CD4-positive, CD25-positive, alpha-beta regulatory T cell (primary cell): ENCODE measurements at regions not wholly inside any gene's neighbourhood (a gene's known extent, or its start where the extent isn't known, plus 50 kb on each side); places are given as distances from the start of the nearest gene placed in this dataset.

ENCODE experiments used
- ATAC-seq, 2 donors: fragments of 150-1000 bp; cut with Tn5 transposase; one replicate each; pipeline ENCODE4 v1.10.0; 2021; ENCODE audit warnings: low read depth in 2 of 2, moderate number of reproducible peaks in 2 of 2, moderate library complexity in 1 of 2
- DNase-seq, 3 donors: peaks; one replicate each; pipeline versions ENCODE4 v3.0.0 to v3.0.0-alpha.2; 2012 to 2022; ENCODE audit warnings: mixed read lengths in 1 of 3
- H3K27ac ChIP-seq: one replicate; pipeline ENCODE4 v1.7.0; 2013; ENCODE audit warnings: mild to moderate bottlenecking, low read length; ENCODE audit not compliant: insufficient read depth, poor library complexity, severe bottlenecking
- H3K27me3 ChIP-seq: one replicate; pipeline ENCODE4 v1.7.0; 2013; ENCODE audit warnings: low read length; ENCODE audit not compliant: control insufficient read depth, insufficient read depth
- H3K36me3 ChIP-seq: one replicate; pipeline ENCODE4 v1.7.0; 2013; ENCODE audit warnings: mild to moderate bottlenecking, low read length, moderate library complexity; ENCODE audit not compliant: control insufficient read depth, insufficient read depth
- H3K4me1 ChIP-seq: 2 replicates; pipeline ENCODE4 v1.7.0; 2013; ENCODE audit warnings: mild to moderate bottlenecking, low read length; ENCODE audit not compliant: insufficient read depth, control insufficient read depth, poor library complexity, severe bottlenecking
- H3K4me3 ChIP-seq: one replicate; pipeline ENCODE4 v1.7.0; 2013; ENCODE audit warnings: low read depth, mild to moderate bottlenecking, low read length, moderate library complexity
- H3K9me3 ChIP-seq, 2 experiments: 1 replicate in 1 of 2; 2 replicates in 1 of 2; pipeline ENCODE4 v1.7.0; 2013; ENCODE audit warnings: low read length in 2 of 2, mild to moderate bottlenecking in 1 of 2, moderate library complexity in 1 of 2; ENCODE audit not compliant: control insufficient read depth in 2 of 2
- H3K27ac Mint-ChIP-seq, 3 donors: one replicate each; pipeline ENCODE4 v1.8.0; 2020 to 2022; ENCODE audit warnings: mild to moderate bottlenecking in 3 of 3, mixed read lengths in 3 of 3, moderate library complexity in 2 of 3
- H3K27me3 Mint-ChIP-seq: one replicate; pipeline ENCODE4 v1.8.0; 2022; ENCODE audit warnings: mild to moderate bottlenecking, mixed read lengths
- H3K36me3 Mint-ChIP-seq: one replicate; pipeline ENCODE4 v1.8.0; 2020; ENCODE audit warnings: mixed read lengths
- H3K4me1 Mint-ChIP-seq, 4 donors: one replicate each; pipeline ENCODE4 v1.8.0; 2020 to 2022; ENCODE audit warnings: mixed read lengths in 4 of 4, mild to moderate bottlenecking in 1 of 4
- H3K4me3 Mint-ChIP-seq, 4 donors: one replicate each; pipeline ENCODE4 v1.8.0; 2020 to 2022; ENCODE audit warnings: mild to moderate bottlenecking in 4 of 4, mixed read lengths in 4 of 4, moderate library complexity in 3 of 4
- H3K9me3 Mint-ChIP-seq, 7 donors: one replicate each; pipeline ENCODE4 v1.8.0; 2020 to 2022; ENCODE audit warnings: mixed read lengths in 7 of 7, mild to moderate bottlenecking in 3 of 7, moderate library complexity in 2 of 7

- H3K4me1 ChIP-seq, result no peaks in the 10 kb centered on the region
- H3K4me1 Mint-ChIP-seq, result no peaks in the 10 kb centered on the region
- H3K36me3 Mint-ChIP-seq, result no peaks in the 10 kb centered on the region
- H3K4me3 Mint-ChIP-seq, result no peak overlapping the region
- H3K9me3 ChIP-seq, result no peaks in the 10 kb centered on the region
- no peak overlapping the region for H3K4me3 ChIP-seq
- no peaks in the 10 kb centered on the region for H3K36me3 ChIP-seq
- no peaks in the 10 kb centered on the region for H3K9me3 Mint-ChIP-seq
- no peaks in the 10 kb centered on the region for H3K27me3 Mint-ChIP-seq
- H3K27ac ChIP-seq, result no peak overlapping the region
- ATAC-seq (no peak), DNase-seq (no peak)
- H3K27ac Mint-ChIP-seq, result no peak overlapping the region
- no peaks in the 10 kb centered on the region for H3K27me3 ChIP-seq
Measured at GRCh38 chr2:122168799-122169198, 413.3 kb downstream of the TSN start.

- Histone ChIP-seq H3K27me3 (no peaks in the 10 kb centered on the region), H3K4me3 (no peak overlapping the region), H3K27ac (no peak overlapping the region), H3K9me3 (no peaks in the 10 kb centered on the region), H3K36me3 (no peaks in the 10 kb centered on the region), H3K4me1 (no peaks in the 10 kb centered on the region)
- DNase-seq (no peak), ATAC-seq (no peak)
- Mint-ChIP-seq H3K27ac (no peak overlapping the region), H3K9me3 (no peaks in the 10 kb centered on the region), H3K4me1 (no peaks in the 10 kb centered on the region), H3K4me3 (no peak overlapping the region), H3K27me3 (no peaks in the 10 kb centered on the region), H3K36me3 (no peaks in the 10 kb centered on the region)
Measured at GRCh38 chr2:122172812-122173211, 417.4 kb downstream of the TSN start.

GRCh38 chr2:122174061-122174460 is 418.6 kb downstream of the TSN start:
- no peaks in the 10 kb centered on the region for H3K9me3 ChIP-seq
- no peak overlapping the region for H3K4me3 ChIP-seq
- H3K27me3 ChIP-seq, result no peaks in the 10 kb centered on the region
- no peaks in the 10 kb centered on the region for H3K36me3 Mint-ChIP-seq
- no peaks in the 10 kb centered on the region for H3K36me3 ChIP-seq
- DNase-seq (no peak), ATAC-seq (no peak)
- no peaks in the 10 kb centered on the region for H3K4me1 ChIP-seq
- H3K4me1 Mint-ChIP-seq, result no peaks in the 10 kb centered on the region
- H3K27ac Mint-ChIP-seq, result no peak overlapping the region
- H3K27me3 Mint-ChIP-seq, result no peaks in the 10 kb centered on the region
- H3K9me3 Mint-ChIP-seq, result peaks cover 0 to 2% (median 0%) of the 10 kb centered on the region in 7 donors
- H3K27ac ChIP-seq, result no peak overlapping the region
- H3K4me3 Mint-ChIP-seq, result no peak overlapping the region

GRCh38 chr2:122179492-122180165 is 424.2 kb downstream of the TSN start:
- H3K4me1 ChIP-seq, result no peaks in the 10 kb centered on the region
- no peak overlapping the region for H3K27ac ChIP-seq
- H3K4me3 Mint-ChIP-seq, result no peak overlapping the region
- H3K9me3 ChIP-seq, result no peaks in the 10 kb centered on the region
- peaks cover 0 to 2% (median 0%) of the 10 kb centered on the region in 7 donors for H3K9me3 Mint-ChIP-seq
- no peak for ATAC-seq
- H3K36me3 ChIP-seq, result no peaks in the 10 kb centered on the region
- no peaks in the 10 kb centered on the region for H3K4me1 Mint-ChIP-seq
- no peaks in the 10 kb centered on the region for H3K27me3 ChIP-seq
- no peak for DNase-seq
- H3K4me3 ChIP-seq, result no peak overlapping the region
- no peak overlapping the region for H3K27ac Mint-ChIP-seq
- H3K36me3 Mint-ChIP-seq, result no peaks in the 10 kb centered on the region
- no peaks in the 10 kb centered on the region for H3K27me3 Mint-ChIP-seq

GRCh38 chr2:122180972-122181371 is 425.5 kb downstream of the TSN start:
- Histone ChIP-seq H3K4me3 (no peak overlapping the region), H3K36me3 (no peaks in the 10 kb centered on the region), H3K27me3 (no peaks in the 10 kb centered on the region), H3K9me3 (no peaks in the 10 kb centered on the region), H3K4me1 (no peaks in the 10 kb centered on the region), H3K27ac (no peak overlapping the region)
- Mint-ChIP-seq H3K9me3 (peaks cover 0 to 2% (median 0%) of the 10 kb centered on the region in 7 donors), H3K36me3 (no peaks in the 10 kb centered on the region), H3K4me3 (no peak overlapping the region), H3K4me1 (no peaks in the 10 kb centered on the region), H3K27me3 (no peaks in the 10 kb centered on the region), H3K27ac (peak overlapping the region in 1 of 3 donors; percentile 40)
- DNase-seq (no peak), ATAC-seq (no peak)

GRCh38 chr2:122182616-122183355 is 427.3 kb downstream of the TSN start:
- no peaks in the 10 kb centered on the region for H3K9me3 ChIP-seq
- no peak for ATAC-seq
- no peaks in the 10 kb centered on the region for H3K27me3 Mint-ChIP-seq
- no peaks in the 10 kb centered on the region for H3K27me3 ChIP-seq
- H3K4me3 Mint-ChIP-seq, result no peak overlapping the region
- no peak overlapping the region for H3K4me3 ChIP-seq
- H3K27ac Mint-ChIP-seq, result peak overlapping the region in 1 of 3 donors; percentile 40
- H3K9me3 Mint-ChIP-seq, result peaks cover 0 to 3% (median 0%) of the 10 kb centered on the region in 7 donors
- no peaks in the 10 kb centered on the region for H3K4me1 ChIP-seq
- no peak for DNase-seq
- H3K27ac ChIP-seq, result no peak overlapping the region
- no peaks in the 10 kb centered on the region for H3K36me3 Mint-ChIP-seq
- H3K36me3 ChIP-seq, result no peaks in the 10 kb centered on the region
- no peaks in the 10 kb centered on the region for H3K4me1 Mint-ChIP-seq

- ATAC-seq (no peak), DNase-seq (no peak)
- H3K4me3 ChIP-seq, result no peak overlapping the region
- no peaks in the 10 kb centered on the region for H3K9me3 ChIP-seq
- no peaks in the 10 kb centered on the region for H3K27me3 Mint-ChIP-seq
- no peak overlapping the region for H3K4me3 Mint-ChIP-seq
- H3K36me3 ChIP-seq, result no peaks in the 10 kb centered on the region
- H3K4me1 ChIP-seq, result no peaks in the 10 kb centered on the region
- H3K27ac Mint-ChIP-seq, result no peak overlapping the region
- no peaks in the 10 kb centered on the region for H3K4me1 Mint-ChIP-seq
- peaks cover 0 to 3% (median 0%) of the 10 kb centered on the region in 7 donors for H3K9me3 Mint-ChIP-seq
- H3K27ac ChIP-seq, result no peak overlapping the region
- no peaks in the 10 kb centered on the region for H3K27me3 ChIP-seq
- H3K36me3 Mint-ChIP-seq, result no peaks in the 10 kb centered on the region
Measured at GRCh38 chr2:122183890-122184289, 428.4 kb downstream of the TSN start.

- ATAC-seq (no peak), DNase-seq (no peak)
- Histone ChIP-seq H3K27me3 (no peaks in the 10 kb centered on the region), H3K27ac (no peak overlapping the region), H3K9me3 (no peaks in the 10 kb centered on the region), H3K4me1 (no peaks in the 10 kb centered on the region), H3K36me3 (no peaks in the 10 kb centered on the region), H3K4me3 (no peak overlapping the region)
- Mint-ChIP-seq H3K4me3 (no peak overlapping the region), H3K36me3 (no peaks in the 10 kb centered on the region), H3K4me1 (no peaks in the 10 kb centered on the region), H3K27me3 (no peaks in the 10 kb centered on the region), H3K27ac (no peak overlapping the region), H3K9me3 (peaks cover 0 to 3% (median 0%) of the 10 kb centered on the region in 7 donors)
Measured at GRCh38 chr2:122186761-122187222, 431.3 kb downstream of the TSN start.
